ENCODE measurements at regions not wholly inside any gene's neighbourhood (a gene's known extent, or its start where the extent isn't known, plus 50 kb on each side); places are given as distances from the start of the nearest gene placed in this dataset.

DNA sequence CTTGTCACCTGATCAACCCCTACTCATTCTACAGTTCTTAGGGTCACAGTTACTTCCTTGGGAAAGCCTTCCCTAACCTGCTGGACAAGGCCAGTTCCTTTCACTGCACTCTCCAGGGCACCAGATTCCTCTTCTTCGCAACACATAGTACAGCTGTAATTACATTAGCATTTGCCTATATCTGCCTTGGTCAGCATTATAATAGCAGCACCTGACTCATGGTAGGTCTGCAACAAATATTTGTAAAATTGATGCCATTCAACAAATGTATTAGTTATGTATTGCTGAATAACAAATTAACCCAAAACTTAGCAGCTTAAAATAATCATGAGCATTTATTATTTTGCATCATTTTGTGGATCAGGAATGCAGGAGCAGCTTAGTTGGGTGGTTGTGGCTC lies 193.0 kb downstream of the IRX5 start:
- TF ChIP-seq, protein P1, sequence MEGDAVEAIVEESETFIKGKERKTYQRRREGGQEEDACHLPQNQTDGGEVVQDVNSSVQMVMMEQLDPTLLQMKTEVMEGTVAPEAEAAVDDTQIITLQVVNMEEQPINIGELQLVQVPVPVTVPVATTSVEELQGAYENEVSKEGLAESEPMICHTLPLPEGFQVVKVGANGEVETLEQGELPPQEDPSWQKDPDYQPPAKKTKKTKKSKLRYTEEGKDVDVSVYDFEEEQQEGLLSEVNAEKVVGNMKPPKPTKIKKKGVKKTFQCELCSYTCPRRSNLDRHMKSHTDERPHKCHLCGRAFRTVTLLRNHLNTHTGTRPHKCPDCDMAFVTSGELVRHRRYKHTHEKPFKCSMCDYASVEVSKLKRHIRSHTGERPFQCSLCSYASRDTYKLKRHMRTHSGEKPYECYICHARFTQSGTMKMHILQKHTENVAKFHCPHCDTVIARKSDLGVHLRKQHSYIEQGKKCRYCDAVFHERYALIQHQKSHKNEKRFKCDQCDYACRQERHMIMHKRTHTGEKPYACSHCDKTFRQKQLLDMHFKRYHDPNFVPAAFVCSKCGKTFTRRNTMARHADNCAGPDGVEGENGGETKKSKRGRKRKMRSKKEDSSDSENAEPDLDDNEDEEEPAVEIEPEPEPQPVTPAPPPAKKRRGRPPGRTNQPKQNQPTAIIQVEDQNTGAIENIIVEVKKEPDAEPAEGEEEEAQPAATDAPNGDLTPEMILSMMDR (IDR thresholded peaks at IDR 0.05; ENCODE audit: insufficient read depth, low read length, poor library complexity, severe bottlenecking) = no peak
- no peak for DNase-seq (ENCODE audit: extremely low read depth, insufficient read length)
- H3K36me3 ChIP-seq (ENCODE audit: control insufficient read depth, insufficient read depth, low read length) = no peaks in the 10 kb centered on the region
- H3K4me3 ChIP-seq (replicated peaks; ENCODE audit: low read depth, low read length) = no peak overlapping the region
- H3K27me3 ChIP-seq (replicated peaks; ENCODE audit: control insufficient read depth, insufficient read depth, low read length) = no peaks in the 10 kb centered on the region

DNA sequence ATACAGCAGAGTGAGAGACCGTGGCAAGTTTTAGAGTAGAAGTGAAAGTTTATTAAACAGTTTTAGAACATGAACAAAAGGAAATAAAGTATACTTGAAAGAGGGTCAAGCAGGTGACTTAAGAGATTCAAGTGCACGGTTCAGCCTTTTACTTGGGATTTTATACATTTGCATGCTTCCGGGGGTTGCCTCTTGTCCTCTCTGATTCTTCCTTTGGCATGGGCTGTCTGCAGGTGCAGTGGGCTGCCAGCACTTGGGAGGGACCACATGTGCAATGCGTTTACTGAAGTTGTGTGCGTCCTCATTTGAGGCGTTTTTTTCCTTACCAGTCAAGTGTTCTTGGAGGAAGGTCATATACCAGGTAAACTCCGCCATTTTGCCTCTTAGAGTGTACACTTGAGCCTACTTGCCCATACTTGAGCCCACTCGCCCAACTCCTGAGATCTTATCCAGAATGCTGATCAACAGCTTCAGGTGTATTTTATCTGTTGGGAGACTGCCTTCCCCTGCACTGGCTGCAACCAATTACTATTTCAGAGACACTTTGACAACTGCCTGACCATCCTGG lies 195.2 kb downstream of the IRX5 start:
- no peak overlapping the region for H3K4me3 ChIP-seq (replicated peaks; ENCODE audit: low read depth, low read length)
- no peaks in the 10 kb centered on the region for H3K36me3 ChIP-seq (ENCODE audit: control insufficient read depth, insufficient read depth, low read length)
- DNase-seq (ENCODE audit: extremely low read depth, insufficient read length) = no peak
- TF ChIP-seq, protein P1 (IDR thresholded peaks at IDR 0.05; ENCODE audit: insufficient read depth, low read length, poor library complexity, severe bottlenecking) = no peak
- H3K27me3 ChIP-seq (replicated peaks; ENCODE audit: control insufficient read depth, insufficient read depth, low read length) = no peaks in the 10 kb centered on the region

DNA sequence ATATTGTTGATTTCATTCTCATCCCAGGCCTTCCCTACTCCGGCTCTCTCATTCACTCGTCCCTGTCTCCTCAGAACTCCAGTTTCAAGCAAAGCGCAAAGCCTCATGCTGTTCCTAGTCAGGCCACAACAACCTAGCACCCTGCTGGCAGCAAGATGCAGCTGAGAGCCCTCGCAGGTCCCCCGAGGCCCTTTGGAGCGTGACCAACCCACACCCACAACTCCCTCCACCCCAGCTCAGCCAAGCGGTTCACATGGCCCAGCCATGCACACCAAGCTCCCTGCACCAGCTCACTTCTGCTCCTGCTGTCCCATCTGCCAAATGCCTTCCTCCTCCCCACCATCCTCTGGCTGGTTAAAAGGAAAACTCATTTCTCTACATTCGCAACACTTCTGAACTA lies 195.8 kb downstream of the IRX5 start:
- Histone ChIP-seq H3K36me3 (ENCODE audit: control insufficient read depth, insufficient read depth, low read length) (no peaks in the 10 kb centered on the region), H3K4me3 (replicated peaks; ENCODE audit: low read depth, low read length) (no peak overlapping the region), H3K27me3 (replicated peaks; ENCODE audit: control insufficient read depth, insufficient read depth, low read length) (no peaks in the 10 kb centered on the region)
- peak; percentile 10 for DNase-seq (ENCODE audit: extremely low read depth, insufficient read length)
- TF ChIP-seq, protein P1 (IDR thresholded peaks at IDR 0.05; ENCODE audit: insufficient read depth, low read length, poor library complexity, severe bottlenecking) = no peak

DNA sequence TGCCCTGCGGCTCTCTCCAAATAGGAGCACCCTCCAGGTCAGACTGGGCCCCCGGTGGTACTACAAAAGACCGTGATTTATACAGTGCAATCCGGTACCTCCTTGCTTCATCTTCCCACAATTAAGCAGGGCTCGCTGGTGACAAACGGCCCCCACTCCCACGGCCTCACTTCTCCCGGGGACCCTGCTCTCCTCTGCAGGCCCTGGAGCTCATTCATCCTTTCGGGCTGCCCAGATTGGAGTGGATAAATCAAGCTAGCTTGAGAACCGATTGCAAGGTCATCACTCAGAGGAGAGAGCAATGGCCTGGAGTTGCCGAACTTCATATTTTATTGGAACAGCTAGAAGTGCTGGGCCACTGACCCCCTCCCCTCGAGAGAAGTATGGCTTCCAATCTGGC lies 193.5 kb upstream of the IRX6 start:
- no peak for DNase-seq (ENCODE audit: extremely low read depth, insufficient read length)
- no peaks in the 10 kb centered on the region for H3K27me3 ChIP-seq (replicated peaks; ENCODE audit: control insufficient read depth, insufficient read depth, low read length)
- TF ChIP-seq, protein P1 (IDR thresholded peaks at IDR 0.05; ENCODE audit: insufficient read depth, low read length, poor library complexity, severe bottlenecking) = no peak
- H3K4me3 ChIP-seq (replicated peaks; ENCODE audit: low read depth, low read length) = no peak overlapping the region
- no peaks in the 10 kb centered on the region for H3K36me3 ChIP-seq (ENCODE audit: control insufficient read depth, insufficient read depth, low read length)

DNA sequence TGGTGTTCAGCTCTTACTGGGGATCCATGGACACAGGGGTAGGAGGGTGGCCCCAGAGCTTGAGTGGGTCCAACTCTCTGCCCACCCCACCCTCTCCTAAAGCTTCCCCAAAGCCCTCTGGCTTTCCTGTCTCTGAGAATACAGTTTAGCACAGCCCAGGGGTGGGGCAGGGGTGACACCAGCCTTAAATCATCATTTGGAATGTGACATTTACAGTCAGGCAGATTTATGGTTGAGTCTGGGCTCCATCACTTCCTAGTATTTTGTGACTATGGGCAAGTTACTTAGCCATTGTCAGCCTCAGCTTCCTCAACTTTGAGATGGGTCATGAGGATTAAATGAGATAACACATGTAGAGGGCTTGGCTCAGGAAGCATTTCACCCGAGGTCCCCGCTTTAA lies 193.1 kb upstream of the IRX6 start:
- Histone ChIP-seq H3K27me3 (replicated peaks; ENCODE audit: control insufficient read depth, insufficient read depth, low read length) (no peaks in the 10 kb centered on the region), H3K36me3 (ENCODE audit: control insufficient read depth, insufficient read depth, low read length) (no peaks in the 10 kb centered on the region), H3K4me3 (replicated peaks; ENCODE audit: low read depth, low read length) (no peak overlapping the region)
- TF ChIP-seq, protein P1 (IDR thresholded peaks at IDR 0.05; ENCODE audit: insufficient read depth, low read length, poor library complexity, severe bottlenecking) = no peak
- no peak for DNase-seq (ENCODE audit: extremely low read depth, insufficient read length)

DNA sequence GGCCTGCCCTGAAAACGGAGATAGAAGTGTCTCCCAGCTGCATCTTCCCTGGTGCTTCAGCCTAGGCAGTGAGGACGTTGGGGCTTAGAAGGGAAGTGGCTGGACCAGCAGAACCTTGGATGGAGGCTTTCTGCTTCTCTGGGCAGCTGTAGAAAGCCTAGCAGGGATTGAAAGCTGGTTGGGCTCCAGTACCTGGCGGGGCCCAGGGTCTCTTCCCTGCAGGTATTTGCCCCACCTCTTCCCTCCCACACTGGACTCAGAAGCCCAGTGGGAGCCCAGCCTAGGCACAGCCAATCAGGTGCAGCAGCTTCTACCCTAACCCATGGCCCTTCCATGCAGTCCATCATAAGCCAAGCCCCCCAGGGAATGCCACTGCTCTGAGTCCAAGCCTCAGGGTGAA lies 190.3 kb upstream of the IRX6 start:
- TF ChIP-seq, protein P1 (IDR thresholded peaks at IDR 0.05; ENCODE audit: insufficient read depth, low read length, poor library complexity, severe bottlenecking) = no peak
- H3K4me3 ChIP-seq (replicated peaks; ENCODE audit: low read depth, low read length) = no peak overlapping the region
- no peaks in the 10 kb centered on the region for H3K36me3 ChIP-seq (ENCODE audit: control insufficient read depth, insufficient read depth, low read length)
- no peak for DNase-seq (ENCODE audit: extremely low read depth, insufficient read length)
- H3K27me3 ChIP-seq (replicated peaks; ENCODE audit: control insufficient read depth, insufficient read depth, low read length) = no peaks in the 10 kb centered on the region
